SK-N-SH (cell line): ENCODE measurements at regions not wholly inside any gene's neighbourhood (a gene's known extent, or its start where the extent isn't known, plus 50 kb on each side); places are given as distances from the start of the nearest gene placed in this dataset.

Experiments used
- CTCF ChIA-PET: fragments of 300-600, 350-600 bp; formaldehyde crosslinking; extraction: SDS; loops from one replicate; lab custom pipeline; 2021; lab: Yijun Ruan, JAX
- POLR2A ChIA-PET: fragments of 350-600 bp; sonication (Branson Sonifier 250); formaldehyde crosslinking; extraction: SDS; loops from one replicate; lab custom pipeline; 2020; ENCODE audit warnings: antibody characterized with exemption, inconsistent platforms; lab: Yijun Ruan, JAX
- DNase-seq: peaks from one replicate; pipeline ENCODE4 v3.0.0; 2012
- H2AFZ ChIP-seq: fragments of 200-600 bp; sonication (generic); 2 replicates; pipeline ENCODE4 v1.8.1; 2016; ENCODE audit warnings: antibody characterized with exemption, mild to moderate bottlenecking, low read depth
- H3F3A ChIP-seq: fragments of 200-600 bp; sonication (generic); replicated peaks from 2 replicates; pipeline ENCODE3; 2016; ENCODE audit warnings: antibody characterized with exemption, mild to moderate bottlenecking; ENCODE audit not compliant: insufficient read depth
- H3K27ac ChIP-seq, 2 experiments: fragments of 200-500 bp in 1 of 2; fragments of 200-600 bp in 1 of 2; sonication (Bioruptor generic) in 1 of 2; sonication (generic), shearing (Covaris generic) in 1 of 2; 2 replicates each; pipeline versions ENCODE4 v1.5.1 to v1.6.1; 2014 to 2016; ENCODE audit warnings: low read depth in 2 of 2, inconsistent platforms in 1 of 2, low read length in 1 of 2, mild to moderate bottlenecking in 1 of 2, mixed read lengths in 1 of 2
- H3K27me3 ChIP-seq: fragments of 200-600 bp; sonication (generic), shearing (Covaris generic); 2 replicates; pipeline ENCODE4 v1.6.1; 2016; ENCODE audit warnings: mixed run types; ENCODE audit not compliant: insufficient read depth
- H3K36me3 ChIP-seq, 2 experiments: fragments of 200-500 bp in 1 of 2; fragments of 200-600 bp in 1 of 2; sonication (Bioruptor generic) in 1 of 2; sonication (generic) in 1 of 2; replicated peaks in 1 of 2; 2 replicates each; pipeline versions ENCODE3 to v1.5.1; 2014 to 2016; ENCODE audit warnings: low read length in 1 of 2, mild to moderate bottlenecking in 1 of 2; ENCODE audit not compliant: insufficient read depth in 2 of 2, control insufficient read depth in 1 of 2
- H3K4me1 ChIP-seq, 2 experiments: fragments of 200-500 bp in 1 of 2; fragments of 200-600 bp in 1 of 2; sonication (Bioruptor generic) in 1 of 2; sonication (generic), shearing (Covaris generic) in 1 of 2; 2 replicates each; pipeline versions ENCODE4 v1.5.1 to v1.6.1; 2014 to 2016; ENCODE audit warnings: low read depth in 1 of 2, low read length in 1 of 2, mixed run types in 1 of 2; ENCODE audit not compliant: insufficient read depth in 2 of 2, control insufficient read depth in 1 of 2
- H3K4me2 ChIP-seq: fragments of 200-600 bp; sonication (generic), shearing (Covaris generic); 2 replicates; pipeline ENCODE4 v1.6.1; 2017; ENCODE audit warnings: mixed run types
- H3K4me3 ChIP-seq, 2 experiments: fragments of 200-500 bp in 1 of 2; fragments of 200-600 bp in 1 of 2; sonication (Bioruptor generic) in 1 of 2; sonication (generic), shearing (Covaris generic) in 1 of 2; 2 replicates each; pipeline versions ENCODE4 v1.5.1 to v1.8.1; 2014 to 2016; ENCODE audit warnings: low read depth in 2 of 2, inconsistent platforms in 1 of 2, low read length in 1 of 2, mild to moderate bottlenecking in 1 of 2, mixed read lengths in 1 of 2, moderate library complexity in 1 of 2
- H3K79me2 ChIP-seq: fragments of 200-600 bp; sonication (generic); 2 replicates; pipeline ENCODE4 v1.8.1; 2017; ENCODE audit warnings: mild to moderate bottlenecking; ENCODE audit not compliant: insufficient read depth
- H3K9ac ChIP-seq: fragments of 200-600 bp; sonication (generic); 2 replicates; pipeline ENCODE4 v1.6.1; 2017; ENCODE audit warnings: mixed run types
- H3K9me2 ChIP-seq: fragments of 200-600 bp; sonication (generic); 2 replicates; pipeline ENCODE4 v1.6.1; 2017; ENCODE audit warnings: mixed run types
- H3K9me3 ChIP-seq: fragments of 200-600 bp; sonication (generic); 2 replicates; pipeline ENCODE4 v1.6.1; 2017; ENCODE audit warnings: mixed run types, mild to moderate bottlenecking, moderate library complexity
- H4K20me1 ChIP-seq: fragments of 200-600 bp; sonication (generic); 2 replicates; pipeline ENCODE4 v1.6.1; 2017; ENCODE audit warnings: mild to moderate bottlenecking, mixed run types; ENCODE audit not compliant: insufficient read depth
- ELF1 ChIP-seq: IDR thresholded peaks from 2 replicates; pipeline ENCODE4 v1.4.0; 2012
- EP300 ChIP-seq, 2 experiments: IDR thresholded peaks; 2 replicates each; pipeline versions ENCODE4 v1.4.0 to v1.6.1; 2012; ENCODE audit warnings: borderline replicate concordance in 1 of 2, low read depth in 1 of 2, low read length in 1 of 2
- EZH2phosphoT487 ChIP-seq: fragments of 200-600 bp; sonication (generic); IDR thresholded peaks from 2 replicates; pipeline ENCODE4 v1.6.1; 2017; ENCODE audit warnings: low read depth, mixed run types, mild to moderate bottlenecking, antibody characterized with exemption, moderate library complexity, borderline replicate concordance
- JUND ChIP-seq: IDR thresholded peaks from 2 replicates; pipeline ENCODE4 v1.4.0; 2012
- MEF2A ChIP-seq: IDR thresholded peaks from 2 replicates; pipeline ENCODE4 v1.4.0; 2012; ENCODE audit warnings: low read depth, borderline replicate concordance
- MXI1 ChIP-seq: IDR thresholded peaks from 2 replicates; pipeline ENCODE4 v1.6.1; 2012; ENCODE audit warnings: mild to moderate bottlenecking, low read depth, low read length, improper control_type of control experiment
- NFIC ChIP-seq: IDR thresholded peaks from 2 replicates; pipeline ENCODE4 v1.4.0; 2012; ENCODE audit warnings: borderline replicate concordance
- NRF1 ChIP-seq: IDR thresholded peaks from 2 replicates; pipeline ENCODE4 v1.6.1; 2012; ENCODE audit warnings: low read depth, mild to moderate bottlenecking, low read length
- RCOR1 ChIP-seq: fragments of 150-350 bp; IDR thresholded peaks from 2 replicates; pipeline ENCODE4 v1.6.1; 2017; ENCODE audit warnings: antibody characterized with exemption, low read length
- RFX5 ChIP-seq: IDR thresholded peaks from 2 replicates; pipeline ENCODE4 v1.6.1; 2012; ENCODE audit warnings: mild to moderate bottlenecking, improper control_type of control experiment, low read length
- TAF1 ChIP-seq: IDR thresholded peaks from 2 replicates; pipeline ENCODE4 v1.6.1; 2012; ENCODE audit warnings: low read depth, mild to moderate bottlenecking, low read length, moderate library complexity, borderline replicate concordance
- USF2 ChIP-seq: fragments of 150-350 bp; IDR thresholded peaks from 2 replicates; pipeline ENCODE4 v1.6.1; 2017; ENCODE audit warnings: antibody characterized with exemption, low read length, low read depth, borderline replicate concordance
- WGBS: methylation state at CpG from one replicate; pipeline ENCODE4 v1.1.6; 2017; ENCODE audit warnings: low lambda C conversion rate; 5-methylcytosine and 5-hydroxymethylcytosine counted together
- TF ChIP-seq, protein P1 (sequence below): IDR thresholded peaks from 2 replicates; pipeline ENCODE4 v1.4.0; 2012; ENCODE audit warnings: low read depth, borderline replicate concordance
- TF ChIP-seq, protein P2 (sequence below): IDR thresholded peaks from 2 replicates; pipeline ENCODE4 v1.6.1; 2012; ENCODE audit warnings: mild to moderate bottlenecking, low read depth, low read length, moderate library complexity

- TF ChIP-seq, protein P1, sequence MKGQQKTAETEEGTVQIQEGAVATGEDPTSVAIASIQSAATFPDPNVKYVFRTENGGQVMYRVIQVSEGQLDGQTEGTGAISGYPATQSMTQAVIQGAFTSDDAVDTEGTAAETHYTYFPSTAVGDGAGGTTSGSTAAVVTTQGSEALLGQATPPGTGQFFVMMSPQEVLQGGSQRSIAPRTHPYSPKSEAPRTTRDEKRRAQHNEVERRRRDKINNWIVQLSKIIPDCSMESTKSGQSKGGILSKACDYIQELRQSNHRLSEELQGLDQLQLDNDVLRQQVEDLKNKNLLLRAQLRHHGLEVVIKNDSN: no peak
- TF ChIP-seq MEF2A: no peak
These were observed 176.9 kb downstream of the ZIC3 start (continued) for GRCh38 chrX:137742846-137743245.

DNA sequence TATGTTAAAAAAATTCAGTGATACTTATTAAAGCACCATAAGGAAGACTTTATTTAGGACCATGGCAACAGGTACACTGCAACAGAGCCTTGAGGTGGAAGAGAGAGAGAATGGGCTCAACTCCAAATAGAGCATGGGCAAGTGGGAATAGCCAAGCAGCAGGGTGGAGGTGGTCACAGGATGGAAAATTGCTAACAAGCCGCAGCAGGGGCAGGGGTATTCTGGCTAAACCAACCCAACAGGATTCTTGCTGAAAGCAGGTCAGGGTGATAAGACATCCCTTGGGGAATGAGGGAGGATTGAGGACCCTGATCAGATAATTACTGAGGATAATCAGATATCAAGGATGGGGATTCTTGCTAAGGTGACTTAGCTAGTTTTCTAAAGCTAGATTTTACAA lies 177.5 kb downstream of the ZIC3 start:
- POLR2A ChIA-PET: no interaction called here
- no peaks in the 10 kb centered on the region for H3K9me2 ChIP-seq
- H3K79me2 ChIP-seq: no peaks in the 10 kb centered on the region
- no peaks in the 10 kb centered on the region for H3K9me3 ChIP-seq
- no peaks in the 10 kb centered on the region for H3K27me3 ChIP-seq
- H2AFZ ChIP-seq: no peak overlapping the region
- no peaks in the 10 kb centered on the region for H3K4me1 ChIP-seq
- CTCF ChIA-PET: no interaction called here
- no peak overlapping the region for H3K9ac ChIP-seq
- H3K36me3 ChIP-seq: no peaks in the 10 kb centered on the region
- no peaks in the 10 kb centered on the region for H3F3A ChIP-seq
- no peak for DNase-seq
- no peak overlapping the region for H3K27ac ChIP-seq
- no peak overlapping the region for H3K4me3 ChIP-seq
- H3K4me2 ChIP-seq: no peak overlapping the region
- no peak for TF ChIP-seq TAF1
- TF ChIP-seq, protein P2, sequence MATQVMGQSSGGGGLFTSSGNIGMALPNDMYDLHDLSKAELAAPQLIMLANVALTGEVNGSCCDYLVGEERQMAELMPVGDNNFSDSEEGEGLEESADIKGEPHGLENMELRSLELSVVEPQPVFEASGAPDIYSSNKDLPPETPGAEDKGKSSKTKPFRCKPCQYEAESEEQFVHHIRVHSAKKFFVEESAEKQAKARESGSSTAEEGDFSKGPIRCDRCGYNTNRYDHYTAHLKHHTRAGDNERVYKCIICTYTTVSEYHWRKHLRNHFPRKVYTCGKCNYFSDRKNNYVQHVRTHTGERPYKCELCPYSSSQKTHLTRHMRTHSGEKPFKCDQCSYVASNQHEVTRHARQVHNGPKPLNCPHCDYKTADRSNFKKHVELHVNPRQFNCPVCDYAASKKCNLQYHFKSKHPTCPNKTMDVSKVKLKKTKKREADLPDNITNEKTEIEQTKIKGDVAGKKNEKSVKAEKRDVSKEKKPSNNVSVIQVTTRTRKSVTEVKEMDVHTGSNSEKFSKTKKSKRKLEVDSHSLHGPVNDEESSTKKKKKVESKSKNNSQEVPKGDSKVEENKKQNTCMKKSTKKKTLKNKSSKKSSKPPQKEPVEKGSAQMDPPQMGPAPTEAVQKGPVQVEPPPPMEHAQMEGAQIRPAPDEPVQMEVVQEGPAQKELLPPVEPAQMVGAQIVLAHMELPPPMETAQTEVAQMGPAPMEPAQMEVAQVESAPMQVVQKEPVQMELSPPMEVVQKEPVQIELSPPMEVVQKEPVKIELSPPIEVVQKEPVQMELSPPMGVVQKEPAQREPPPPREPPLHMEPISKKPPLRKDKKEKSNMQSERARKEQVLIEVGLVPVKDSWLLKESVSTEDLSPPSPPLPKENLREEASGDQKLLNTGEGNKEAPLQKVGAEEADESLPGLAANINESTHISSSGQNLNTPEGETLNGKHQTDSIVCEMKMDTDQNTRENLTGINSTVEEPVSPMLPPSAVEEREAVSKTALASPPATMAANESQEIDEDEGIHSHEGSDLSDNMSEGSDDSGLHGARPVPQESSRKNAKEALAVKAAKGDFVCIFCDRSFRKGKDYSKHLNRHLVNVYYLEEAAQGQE: no peak
- TF ChIP-seq RCOR1: no peak
- TF ChIP-seq JUND: no peak
- no peak for TF ChIP-seq RFX5
- no peak for TF ChIP-seq MXI1
- TF ChIP-seq NFIC: no peak
- TF ChIP-seq ELF1: no peak
- no peak for TF ChIP-seq USF2
- no peak for TF ChIP-seq EP300 (IDR thresholded peaks at IDR 0.05; ENCODE audit: borderline replicate concordance in 1 of 2, low read depth in 1 of 2, low read length in 1 of 2)
- TF ChIP-seq EZH2phosphoT487: no peak
- no peak for TF ChIP-seq NRF1
- no peaks in the 10 kb centered on the region for H4K20me1 ChIP-seq
- WGBS: 0% methylated on average over 1 of the region's 1 CpG
